H9 (cell line): ENCODE measurements at regions not wholly inside any gene's neighbourhood (a gene's known extent, or its start where the extent isn't known, plus 50 kb on each side); places are given as distances from the start of the nearest gene placed in this dataset.

ENCODE experiments used
- DNase-seq: peaks from one replicate; pipeline ENCODE4 v3.0.0-alpha.2; 2017
- H2AFZ ChIP-seq: one replicate; pipeline ENCODE4 v1.6.1; 2013; ENCODE audit warnings: mild to moderate bottlenecking, low read length, control low read depth, moderate library complexity
- H2AK5ac ChIP-seq: 2 replicates; pipeline ENCODE4 v1.6.1; 2013; ENCODE audit warnings: low read length, control low read depth, mixed read lengths; ENCODE audit not compliant: insufficient read length
- H2BK120ac ChIP-seq: one replicate; pipeline ENCODE4 v1.6.1; 2013; ENCODE audit warnings: low read depth, mild to moderate bottlenecking, low read length, control low read depth, inconsistent platforms; ENCODE audit not compliant: poor library complexity, severe bottlenecking
- H2BK12ac ChIP-seq: 2 replicates; pipeline ENCODE4 v1.6.1; 2013; ENCODE audit warnings: low read length, control low read depth, mixed read lengths, low read depth; ENCODE audit not compliant: insufficient read length
- H2BK15ac ChIP-seq: 2 replicates; pipeline ENCODE4 v1.6.1; 2013; ENCODE audit warnings: low read depth, low read length, control low read depth
- H2BK20ac ChIP-seq: one replicate; pipeline ENCODE4 v1.6.1; 2013; ENCODE audit warnings: low read depth, mild to moderate bottlenecking, low read length, control low read depth, inconsistent platforms; ENCODE audit not compliant: poor library complexity, severe bottlenecking
- H2BK5ac ChIP-seq: 2 replicates; pipeline ENCODE4 v1.6.1; 2013; ENCODE audit warnings: low read length, control low read depth, mixed read lengths; ENCODE audit not compliant: insufficient read length
- H3K14ac ChIP-seq: 2 replicates; pipeline ENCODE4 v1.6.1; 2013; ENCODE audit warnings: low read length, control low read depth; ENCODE audit not compliant: insufficient read depth
- H3K18ac ChIP-seq: 2 replicates; pipeline ENCODE4 v1.6.1; 2013; ENCODE audit warnings: low read depth, mild to moderate bottlenecking, mixed read lengths, low read length, control low read depth; ENCODE audit not compliant: insufficient read length
- H3K23ac ChIP-seq: 2 replicates; pipeline ENCODE4 v1.6.1; 2013; ENCODE audit warnings: low read length, control low read depth, mixed read lengths, low read depth; ENCODE audit not compliant: insufficient read length
- H3K23me2 ChIP-seq: 2 replicates; pipeline ENCODE4 v1.6.1; 2013; ENCODE audit warnings: low read depth, mild to moderate bottlenecking, mixed read lengths, low read length, control low read depth; ENCODE audit not compliant: insufficient read length, poor library complexity, severe bottlenecking
- H3K27ac ChIP-seq: 2 replicates; pipeline ENCODE4 v1.5.1; 2013; ENCODE audit warnings: low read length, control low read depth, mixed read lengths, low read depth; ENCODE audit not compliant: insufficient read length
- H3K27me3 ChIP-seq: 2 replicates; pipeline ENCODE4 v1.6.1; 2013; ENCODE audit warnings: low read length, control low read depth, inconsistent platforms; ENCODE audit not compliant: insufficient read depth
- H3K4ac ChIP-seq: 2 replicates; pipeline ENCODE4 v1.6.1; 2013; ENCODE audit warnings: low read depth, mild to moderate bottlenecking, control low read depth, inconsistent platforms, low read length, moderate library complexity
- H3K4me1 ChIP-seq: 2 replicates; pipeline ENCODE4 v1.6.1; 2013; ENCODE audit warnings: low read length, control low read depth, inconsistent platforms; ENCODE audit not compliant: insufficient read depth
- H3K4me2 ChIP-seq: 2 replicates; pipeline ENCODE4 v1.6.1; 2013; ENCODE audit warnings: low read length, control low read depth, mixed read lengths; ENCODE audit not compliant: insufficient read length, insufficient read depth
- H3K56ac ChIP-seq: 2 replicates; pipeline ENCODE4 v1.6.1; 2013; ENCODE audit warnings: low read depth, mild to moderate bottlenecking, mixed read lengths, low read length, control low read depth; ENCODE audit not compliant: insufficient read length
- H3K79me1 ChIP-seq: 2 replicates; pipeline ENCODE4 v1.6.1; 2013; ENCODE audit warnings: low read depth, mild to moderate bottlenecking, moderate library complexity, low read length, control low read depth, inconsistent platforms; ENCODE audit not compliant: insufficient read depth, poor library complexity, severe bottlenecking
- H3K79me2 ChIP-seq: 2 replicates; pipeline ENCODE4 v1.6.1; 2013; ENCODE audit warnings: low read length, control low read depth, inconsistent platforms; ENCODE audit not compliant: insufficient read depth
- H3K9ac ChIP-seq: 2 replicates; pipeline ENCODE4 v1.6.1; 2013; ENCODE audit warnings: low read length, control low read depth, mixed read lengths; ENCODE audit not compliant: insufficient read length; ENCODE audit errors: extremely low read depth
- H3K9me3 ChIP-seq: one replicate; pipeline ENCODE4 v1.6.1; 2013; ENCODE audit warnings: low read depth, low read length, inconsistent platforms; ENCODE audit not compliant: control insufficient read depth
- H3T11ph ChIP-seq: one replicate; pipeline ENCODE4 v1.6.1; 2013; ENCODE audit warnings: mild to moderate bottlenecking, low read length, control low read depth, inconsistent platforms
- H4K20me1 ChIP-seq: one replicate; pipeline ENCODE4 v1.6.1; 2013; ENCODE audit not compliant: control insufficient read depth, insufficient read length, insufficient read depth
- H4K5ac ChIP-seq: 2 replicates; pipeline ENCODE4 v1.6.1; 2013; ENCODE audit warnings: low read depth, mild to moderate bottlenecking, mixed read lengths, low read length, control low read depth; ENCODE audit not compliant: insufficient read length
- H4K8ac ChIP-seq: replicated peaks from 2 replicates; pipeline ENCODE4 v1.6.1; 2013; ENCODE audit warnings: low read length, control low read depth, mixed read lengths, low read depth; ENCODE audit not compliant: insufficient read length
- H4K91ac ChIP-seq: 2 replicates; pipeline ENCODE4 v1.6.1; 2013; ENCODE audit warnings: low read depth, mild to moderate bottlenecking, moderate library complexity, mixed read lengths, low read length, control low read depth; ENCODE audit not compliant: insufficient read length
- H3K27ac Mint-ChIP-seq, 3 experiments: 2 replicates in 2 of 3; 3 replicates in 1 of 3; pipeline ENCODE4 v1.8.0; 2020 to 2021; ENCODE audit warnings: mixed read lengths in 3 of 3, mild to moderate bottlenecking in 1 of 3, moderate library complexity in 1 of 3
- H3K27me3 Mint-ChIP-seq: 2 replicates; pipeline ENCODE4 v1.8.0; 2021; ENCODE audit warnings: low read depth, mild to moderate bottlenecking, moderate library complexity, mixed read lengths
- H3K36me3 Mint-ChIP-seq, 3 experiments: 2 replicates in 2 of 3; 3 replicates in 1 of 3; pipeline ENCODE4 v1.8.0; 2020 to 2021; ENCODE audit warnings: low read depth in 3 of 3, mixed read lengths in 3 of 3; ENCODE audit not compliant: insufficient read depth in 1 of 3
- H3K4me1 Mint-ChIP-seq, 2 experiments: 2 replicates each; pipeline ENCODE4 v1.8.0; 2020; ENCODE audit warnings: mixed read lengths in 2 of 2
- H3K4me3 Mint-ChIP-seq, 2 experiments: 2 replicates in 1 of 2; 3 replicates in 1 of 2; pipeline ENCODE4 v1.8.0; 2020 to 2021; ENCODE audit warnings: mild to moderate bottlenecking in 2 of 2, mixed read lengths in 2 of 2, moderate library complexity in 1 of 2
- H3K9me3 Mint-ChIP-seq, 2 experiments: 2 replicates in 1 of 2; 3 replicates in 1 of 2; pipeline ENCODE4 v1.8.0; 2020; ENCODE audit warnings: mild to moderate bottlenecking in 2 of 2, mixed read lengths in 2 of 2, moderate library complexity in 1 of 2
- CTCF ChIP-seq: fragments of 200-600 bp; sonication (generic); conservative IDR thresholded peaks from 3 replicates; pipeline ENCODE4 v1.8.0; 2021; ENCODE audit warnings: antibody characterized with exemption, mild to moderate bottlenecking
- WGBS: extraction: QIAGEN DNeasy Blood & Tissue Kit; methylation state at CpG from one replicate; pipeline ENCODE4 v1.1.7; 2013; ENCODE audit warnings: missing lambda C conversion rate, low lambda C conversion rate, mixed read lengths; ENCODE audit not compliant: insufficient read length; ENCODE audit errors: extremely low coverage; 5-methylcytosine and 5-hydroxymethylcytosine counted together

DNA sequence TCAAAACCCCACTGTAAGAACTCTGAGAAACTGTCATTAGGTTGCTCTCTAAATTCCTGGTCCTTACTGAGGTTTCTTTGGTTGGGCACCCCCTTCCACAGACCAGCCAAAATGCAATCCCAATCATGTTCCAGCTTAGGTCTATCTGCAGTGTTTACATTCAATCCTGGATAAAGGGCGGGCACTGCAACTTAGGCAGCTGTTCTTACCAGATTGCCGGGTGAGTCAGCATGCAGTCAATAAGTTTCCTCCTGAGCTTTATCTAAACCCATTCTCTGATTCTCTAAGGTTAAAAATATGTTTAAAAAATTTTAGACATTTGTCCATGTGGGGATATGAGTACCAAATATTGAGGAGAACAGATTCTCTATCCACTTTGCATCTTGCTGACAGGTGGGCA, 197.8 kb downstream of the HAO1 start:
- Histone ChIP-seq H2BK20ac (no peak overlapping the region), H3K14ac (no peak overlapping the region), H2AFZ (no peak overlapping the region), H3K56ac (no peak overlapping the region), H2BK12ac (no peak overlapping the region), H3K4me1 (no peaks in the 10 kb centered on the region), H3K4ac (no peak overlapping the region), H2AK5ac (no peak overlapping the region), H3K27ac (no peak overlapping the region), H3K18ac (no peak overlapping the region), H3K9me3 (no peaks in the 10 kb centered on the region), H4K5ac (no peak overlapping the region), H4K8ac (no peak overlapping the region), H3K9ac (no peak overlapping the region), H3K4me2 (no peak overlapping the region), H3K23me2 (no peaks in the 10 kb centered on the region), H3K27me3 (no peaks in the 10 kb centered on the region), H3K79me2 (no peaks in the 10 kb centered on the region), H4K20me1 (no peaks in the 10 kb centered on the region), H2BK5ac (no peak overlapping the region), H3T11ph (no peak overlapping the region), H3K79me1 (no peaks in the 10 kb centered on the region), H2BK15ac (no peak overlapping the region), H2BK120ac (no peak overlapping the region), H4K91ac (no peak overlapping the region), H3K23ac (no peak overlapping the region)
- WGBS = no CpG with 5 or more reads among the region's 2 CpGs
- no peak overlapping the region; a peak in 1 of 7 replicates for H3K27ac Mint-ChIP-seq
- DNase-seq = no peak
- H3K9me3 Mint-ChIP-seq = no peaks in the 10 kb centered on the region; a peak in 1 of 5 replicates
- H3K27me3 Mint-ChIP-seq = no peaks in the 10 kb centered on the region; the same call in 1 of the 2 replicates
- H3K36me3 Mint-ChIP-seq = peaks cover 0 to 5% (median 0%) of the 10 kb centered on the region in 3 experiments; a peak in 3 of 7 replicates
- no peak overlapping the region for H3K4me3 Mint-ChIP-seq
- no peak for TF ChIP-seq CTCF
- H3K4me1 Mint-ChIP-seq = no peaks in the 10 kb centered on the region
